IMR-90 (cell line): ENCODE measurements at regions not wholly inside any gene's neighbourhood (a gene's known extent, or its start where the extent isn't known, plus 50 kb on each side); places are given as distances from the start of the nearest gene placed in this dataset.

ENCODE experiments used
- BHLHE40 ChIP-seq: fragments of 150-350 bp; IDR thresholded peaks from 2 replicates; pipeline ENCODE4 v1.6.1; 2016; ENCODE audit warnings: mild to moderate bottlenecking, low read depth, low read length
- CTCF ChIP-seq: conservative IDR thresholded peaks from 2 replicates; pipeline ENCODE4 v1.5.1; 2012; ENCODE audit warnings: mild to moderate bottlenecking, low read depth, low read length, improper control_type of control experiment
- MAFK ChIP-seq: IDR thresholded peaks from 2 replicates; pipeline ENCODE4 v1.6.1; 2012; ENCODE audit warnings: low read depth, low read length, improper control_type of control experiment
- MAZ ChIP-seq: IDR thresholded peaks from 2 replicates; pipeline ENCODE4 v1.6.1; 2012; ENCODE audit warnings: low read depth, mild to moderate bottlenecking, low read length, improper control_type of control experiment, moderate library complexity, borderline replicate concordance
- POLR2A ChIP-seq: IDR thresholded peaks from 2 replicates; pipeline ENCODE4 v1.6.1; 2012; ENCODE audit warnings: mild to moderate bottlenecking, low read depth, low read length
- RAD21 ChIP-seq: IDR thresholded peaks from 2 replicates; pipeline ENCODE4 v1.6.1; 2012; ENCODE audit warnings: low read length, improper control_type of control experiment
- RFX5 ChIP-seq: IDR thresholded peaks from 2 replicates; pipeline ENCODE4 v1.8.0; 2012; ENCODE audit warnings: low read depth, mild to moderate bottlenecking, low read length, moderate library complexity
- SMC3 ChIP-seq: fragments of 150-350 bp; IDR thresholded peaks from 2 replicates; pipeline ENCODE4 v1.6.1; 2016; ENCODE audit warnings: low read depth, mild to moderate bottlenecking, antibody characterized with exemption, low read length, moderate library complexity
- USF2 ChIP-seq: fragments of 150-350 bp; IDR thresholded peaks from 2 replicates; pipeline ENCODE4 v1.6.1; 2017; ENCODE audit warnings: mild to moderate bottlenecking, antibody characterized with exemption, low read length, low read depth

GRCh38 chr6:95686895-95687294, 109.6 kb downstream of the MANEA start:
- no peak for TF ChIP-seq RAD21
- TF ChIP-seq MAZ = no peak
- no peak for TF ChIP-seq USF2
- TF ChIP-seq POLR2A = no peak
- TF ChIP-seq MAFK = no peak
- TF ChIP-seq CTCF = no peak
- TF ChIP-seq RFX5 = no peak
- TF ChIP-seq BHLHE40 = no peak
- no peak for TF ChIP-seq SMC3
